Neural cell (in vitro differentiated cells): ENCODE measurements at regions not wholly inside any gene's neighbourhood (a gene's known extent, or its start where the extent isn't known, plus 50 kb on each side); places are given as distances from the start of the nearest gene placed in this dataset.

Experiments used
- H2AFZ ChIP-seq: fragments of 200-600, 300-800 bp; sonication (generic), shearing (Covaris generic); 2 replicates; pipeline ENCODE4 v1.6.0; 2014; ENCODE audit warnings: low read depth, mild to moderate bottlenecking, antibody characterized with exemption, low read length, moderate library complexity
- H3F3A ChIP-seq: fragments of 200-600 bp; shearing (Covaris generic); 2 replicates; pipeline ENCODE4 v1.6.1; 2016; ENCODE audit warnings: mild to moderate bottlenecking, moderate library complexity, mixed read lengths, antibody characterized with exemption, low read length; ENCODE audit not compliant: insufficient read depth, poor library complexity, severe bottlenecking
- H3K27ac ChIP-seq: fragments of 200-600, 300-800 bp; sonication (generic), shearing (Covaris generic); 2 replicates; pipeline ENCODE4 v1.5.1; 2014; ENCODE audit warnings: mild to moderate bottlenecking, low read length, moderate library complexity
- H3K27me3 ChIP-seq: fragments of 300-800, 200-600 bp; sonication (generic), shearing (Covaris generic); 2 replicates; pipeline ENCODE4 v1.6.0; 2014; ENCODE audit warnings: mild to moderate bottlenecking, low read depth, low read length, moderate library complexity; ENCODE audit not compliant: insufficient read depth
- H3K36me3 ChIP-seq: fragments of 300-800, 200-600 bp; sonication (generic), shearing (Covaris generic); 2 replicates; pipeline ENCODE4 v1.5.1; 2014; ENCODE audit warnings: mild to moderate bottlenecking, antibody characterized with exemption, low read length, moderate library complexity; ENCODE audit not compliant: insufficient read depth
- H3K4me2 ChIP-seq: fragments of 300-800, 200-600 bp; sonication (generic), shearing (Covaris generic); 2 replicates; pipeline ENCODE4 v1.6.0; 2014; ENCODE audit warnings: mild to moderate bottlenecking, low read length
- H3K4me3 ChIP-seq: fragments of 300-800, 200-600 bp; sonication (generic), shearing (Covaris generic); 2 replicates; pipeline ENCODE4 v1.5.1; 2014; ENCODE audit warnings: mild to moderate bottlenecking, low read length, moderate library complexity
- H3K79me2 ChIP-seq: fragments of 200-600 bp; shearing (Covaris generic); replicated peaks from 2 replicates; pipeline ENCODE4 v1.6.0; 2014; ENCODE audit warnings: mild to moderate bottlenecking, low read length, moderate library complexity; ENCODE audit not compliant: insufficient read depth
- H3K9ac ChIP-seq: fragments of 300-800, 200-600 bp; sonication (generic), shearing (Covaris generic); 2 replicates; pipeline ENCODE4 v1.6.1; 2016; ENCODE audit warnings: mild to moderate bottlenecking, low read length, mixed read lengths
- H3K9me2 ChIP-seq: fragments of 200-600 bp; shearing (Covaris generic); 2 replicates; pipeline ENCODE4 v1.6.1; 2016; ENCODE audit warnings: mild to moderate bottlenecking, low read length, mixed read lengths; ENCODE audit not compliant: insufficient read depth
- H3K9me3 ChIP-seq: fragments of 200-600, 300-800 bp; sonication (generic), shearing (Covaris generic); 2 replicates; pipeline ENCODE4 v1.6.1; 2016; ENCODE audit warnings: mild to moderate bottlenecking, mixed run types, low read length, moderate library complexity, mixed read lengths
- H4K20me1 ChIP-seq: fragments of 200-600 bp; shearing (Covaris generic); 2 replicates; pipeline ENCODE4 v1.6.1; 2016; ENCODE audit warnings: mild to moderate bottlenecking, mixed run types; ENCODE audit not compliant: insufficient read depth
- EP300 ChIP-seq: fragments of 450-650 bp; conservative IDR thresholded peaks from 2 replicates; pipeline ENCODE4 v1.6.1; 2014; ENCODE audit warnings: antibody characterized with exemption, mild to moderate bottlenecking, moderate library complexity; ENCODE audit not compliant: poor library complexity, severe bottlenecking
- EZH2 ChIP-seq: fragments of 200-600, 300-800 bp; shearing (Covaris generic), sonication (generic); IDR thresholded peaks from 2 replicates; pipeline ENCODE4 v1.6.1; 2014; ENCODE audit warnings: antibody characterized with exemption, low read length, borderline replicate concordance, mild to moderate bottlenecking; ENCODE audit not compliant: insufficient read depth, poor library complexity, severe bottlenecking
- POLR2AphosphoS5 ChIP-seq: IDR thresholded peaks from 2 replicates; pipeline ENCODE4 v1.6.1; 2012
- RAD21 ChIP-seq: fragments of 450-650 bp; conservative IDR thresholded peaks from 2 replicates; pipeline ENCODE4 v1.6.1; 2014; ENCODE audit warnings: antibody characterized with exemption, mild to moderate bottlenecking, moderate library complexity
- SMC3 ChIP-seq: fragments of 450-650 bp; conservative IDR thresholded peaks from 2 replicates; pipeline ENCODE4 v1.6.1; 2014; ENCODE audit warnings: antibody characterized with exemption, mild to moderate bottlenecking, moderate library complexity; ENCODE audit not compliant: poor library complexity
- TAF1 ChIP-seq: IDR thresholded peaks from 2 replicates; pipeline ENCODE4 v1.6.1; 2012; ENCODE audit warnings: low read depth
- TF ChIP-seq, protein P1 (sequence below): IDR thresholded peaks from 2 replicates; pipeline ENCODE4 v1.6.1; 2012; ENCODE audit warnings: borderline replicate concordance
- TF ChIP-seq, protein P2 (sequence below): fragments of 450-650 bp; IDR thresholded peaks from 2 replicates; pipeline ENCODE4 v1.5.1; 2014; ENCODE audit warnings: antibody characterized with exemption, mild to moderate bottlenecking, moderate library complexity; ENCODE audit not compliant: poor library complexity, severe bottlenecking

DNA sequence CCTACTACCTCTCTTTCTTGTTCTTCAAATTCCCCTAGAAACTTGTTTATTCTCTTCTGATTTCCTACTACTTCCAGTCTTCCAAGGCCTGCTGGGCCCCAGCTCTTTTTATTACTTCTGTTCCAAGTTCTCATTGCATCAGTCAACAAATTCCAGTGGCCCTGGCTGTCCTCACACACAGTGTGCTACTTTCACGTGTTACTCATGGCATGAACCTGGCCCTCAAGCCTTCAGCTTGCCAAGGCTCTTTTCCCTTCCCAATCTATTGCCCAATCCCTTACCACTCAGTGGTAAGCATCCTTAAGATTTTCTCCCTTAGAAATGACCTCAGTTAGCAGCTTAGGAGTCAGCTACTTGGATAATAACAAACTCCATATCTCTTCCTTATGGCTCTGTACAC is 613.5 kb downstream of the LMO4 start:
- H3K4me2 ChIP-seq: no peak overlapping the region
- no peaks in the 10 kb centered on the region for H3K9me2 ChIP-seq
- TF ChIP-seq, protein P1, sequence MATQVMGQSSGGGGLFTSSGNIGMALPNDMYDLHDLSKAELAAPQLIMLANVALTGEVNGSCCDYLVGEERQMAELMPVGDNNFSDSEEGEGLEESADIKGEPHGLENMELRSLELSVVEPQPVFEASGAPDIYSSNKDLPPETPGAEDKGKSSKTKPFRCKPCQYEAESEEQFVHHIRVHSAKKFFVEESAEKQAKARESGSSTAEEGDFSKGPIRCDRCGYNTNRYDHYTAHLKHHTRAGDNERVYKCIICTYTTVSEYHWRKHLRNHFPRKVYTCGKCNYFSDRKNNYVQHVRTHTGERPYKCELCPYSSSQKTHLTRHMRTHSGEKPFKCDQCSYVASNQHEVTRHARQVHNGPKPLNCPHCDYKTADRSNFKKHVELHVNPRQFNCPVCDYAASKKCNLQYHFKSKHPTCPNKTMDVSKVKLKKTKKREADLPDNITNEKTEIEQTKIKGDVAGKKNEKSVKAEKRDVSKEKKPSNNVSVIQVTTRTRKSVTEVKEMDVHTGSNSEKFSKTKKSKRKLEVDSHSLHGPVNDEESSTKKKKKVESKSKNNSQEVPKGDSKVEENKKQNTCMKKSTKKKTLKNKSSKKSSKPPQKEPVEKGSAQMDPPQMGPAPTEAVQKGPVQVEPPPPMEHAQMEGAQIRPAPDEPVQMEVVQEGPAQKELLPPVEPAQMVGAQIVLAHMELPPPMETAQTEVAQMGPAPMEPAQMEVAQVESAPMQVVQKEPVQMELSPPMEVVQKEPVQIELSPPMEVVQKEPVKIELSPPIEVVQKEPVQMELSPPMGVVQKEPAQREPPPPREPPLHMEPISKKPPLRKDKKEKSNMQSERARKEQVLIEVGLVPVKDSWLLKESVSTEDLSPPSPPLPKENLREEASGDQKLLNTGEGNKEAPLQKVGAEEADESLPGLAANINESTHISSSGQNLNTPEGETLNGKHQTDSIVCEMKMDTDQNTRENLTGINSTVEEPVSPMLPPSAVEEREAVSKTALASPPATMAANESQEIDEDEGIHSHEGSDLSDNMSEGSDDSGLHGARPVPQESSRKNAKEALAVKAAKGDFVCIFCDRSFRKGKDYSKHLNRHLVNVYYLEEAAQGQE: no peak
- TF ChIP-seq TAF1: no peak
- no peak for TF ChIP-seq RAD21
- H3F3A ChIP-seq: no peaks in the 10 kb centered on the region
- no peak overlapping the region for H3K4me3 ChIP-seq
- no peak overlapping the region for H2AFZ ChIP-seq
- no peak overlapping the region for H3K27ac ChIP-seq
- no peaks in the 10 kb centered on the region for H3K36me3 ChIP-seq
- H3K79me2 ChIP-seq: no peaks in the 10 kb centered on the region
- no peaks in the 10 kb centered on the region for H3K9me3 ChIP-seq
- H4K20me1 ChIP-seq: no peaks in the 10 kb centered on the region
- no peak overlapping the region for H3K9ac ChIP-seq
- H3K27me3 ChIP-seq: no peaks in the 10 kb centered on the region

DNA sequence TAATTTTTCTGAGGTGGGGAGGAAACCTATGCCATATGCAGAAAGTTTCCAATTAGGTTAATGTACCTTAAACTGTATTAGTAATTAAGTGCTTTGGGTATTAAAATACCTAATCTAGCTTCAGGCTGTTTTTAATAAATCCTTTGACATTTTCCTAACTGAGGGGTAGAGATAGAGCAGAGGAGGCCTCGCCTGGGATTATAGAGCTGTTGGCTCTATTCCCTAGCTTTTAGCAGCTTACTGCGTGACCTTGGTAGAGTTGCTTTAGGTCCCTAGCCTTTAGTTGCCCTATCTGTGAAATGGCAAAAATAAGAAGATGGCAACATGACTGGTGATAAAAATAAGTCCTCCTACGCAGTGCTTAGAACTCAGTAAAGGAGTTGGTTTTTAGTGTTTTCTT is 621.0 kb downstream of the LMO4 start:
- H3K4me3 ChIP-seq: no peak overlapping the region
- H3K9ac ChIP-seq: no peak overlapping the region
- H3K9me3 ChIP-seq: no peaks in the 10 kb centered on the region
- H2AFZ ChIP-seq: no peak overlapping the region
- H3K27ac ChIP-seq: no peak overlapping the region
- no peaks in the 10 kb centered on the region for H4K20me1 ChIP-seq
- H3K36me3 ChIP-seq: no peaks in the 10 kb centered on the region
- H3F3A ChIP-seq: no peaks in the 10 kb centered on the region
- no peak overlapping the region for H3K4me2 ChIP-seq
- no peaks in the 10 kb centered on the region for H3K27me3 ChIP-seq
- H3K79me2 ChIP-seq: no peaks in the 10 kb centered on the region
- no peak for TF ChIP-seq EZH2
- no peaks in the 10 kb centered on the region for H3K9me2 ChIP-seq

DNA sequence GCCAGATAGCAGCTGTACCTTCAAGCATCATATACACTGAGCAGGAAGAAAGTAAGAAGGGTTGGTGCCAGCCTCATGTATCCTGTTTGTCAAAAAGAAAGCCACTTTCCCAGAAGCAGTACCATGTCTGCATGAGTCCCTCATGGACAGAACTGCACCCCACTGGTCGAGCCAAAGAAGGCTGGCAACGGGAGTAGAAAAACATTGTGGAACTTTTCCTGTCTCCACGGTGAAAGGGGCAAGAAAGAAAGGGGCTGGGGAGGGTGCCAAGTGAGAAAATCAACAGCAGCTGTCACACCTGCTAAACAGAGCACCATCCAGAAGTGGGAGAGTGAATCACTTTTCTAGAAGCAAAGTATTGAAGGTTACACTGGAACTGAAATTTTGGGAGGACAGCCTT is 621.7 kb downstream of the LMO4 start:
- no peak overlapping the region for H3K4me2 ChIP-seq
- no peaks in the 10 kb centered on the region for H3F3A ChIP-seq
- H3K9ac ChIP-seq: no peak overlapping the region
- TF ChIP-seq, protein P2, sequence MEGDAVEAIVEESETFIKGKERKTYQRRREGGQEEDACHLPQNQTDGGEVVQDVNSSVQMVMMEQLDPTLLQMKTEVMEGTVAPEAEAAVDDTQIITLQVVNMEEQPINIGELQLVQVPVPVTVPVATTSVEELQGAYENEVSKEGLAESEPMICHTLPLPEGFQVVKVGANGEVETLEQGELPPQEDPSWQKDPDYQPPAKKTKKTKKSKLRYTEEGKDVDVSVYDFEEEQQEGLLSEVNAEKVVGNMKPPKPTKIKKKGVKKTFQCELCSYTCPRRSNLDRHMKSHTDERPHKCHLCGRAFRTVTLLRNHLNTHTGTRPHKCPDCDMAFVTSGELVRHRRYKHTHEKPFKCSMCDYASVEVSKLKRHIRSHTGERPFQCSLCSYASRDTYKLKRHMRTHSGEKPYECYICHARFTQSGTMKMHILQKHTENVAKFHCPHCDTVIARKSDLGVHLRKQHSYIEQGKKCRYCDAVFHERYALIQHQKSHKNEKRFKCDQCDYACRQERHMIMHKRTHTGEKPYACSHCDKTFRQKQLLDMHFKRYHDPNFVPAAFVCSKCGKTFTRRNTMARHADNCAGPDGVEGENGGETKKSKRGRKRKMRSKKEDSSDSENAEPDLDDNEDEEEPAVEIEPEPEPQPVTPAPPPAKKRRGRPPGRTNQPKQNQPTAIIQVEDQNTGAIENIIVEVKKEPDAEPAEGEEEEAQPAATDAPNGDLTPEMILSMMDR: no peak
- TF ChIP-seq TAF1 (no peak), SMC3 (no peak), EP300 (no peak), POLR2AphosphoS5 (no peak), EZH2 (no peak)
- no peaks in the 10 kb centered on the region for H3K9me2 ChIP-seq
- no peaks in the 10 kb centered on the region for H4K20me1 ChIP-seq
- no peaks in the 10 kb centered on the region for H3K36me3 ChIP-seq
- H3K4me3 ChIP-seq: no peak overlapping the region
- no peaks in the 10 kb centered on the region for H3K27me3 ChIP-seq
- H2AFZ ChIP-seq: no peak overlapping the region
- no peak overlapping the region for H3K27ac ChIP-seq
- no peaks in the 10 kb centered on the region for H3K9me3 ChIP-seq
- no peaks in the 10 kb centered on the region for H3K79me2 ChIP-seq
